ENCODE measurements at regions not wholly inside any gene's neighbourhood (a gene's known extent, or its start where the extent isn't known, plus 50 kb on each side); places are given as distances from the start of the nearest gene placed in this dataset.

DNA sequence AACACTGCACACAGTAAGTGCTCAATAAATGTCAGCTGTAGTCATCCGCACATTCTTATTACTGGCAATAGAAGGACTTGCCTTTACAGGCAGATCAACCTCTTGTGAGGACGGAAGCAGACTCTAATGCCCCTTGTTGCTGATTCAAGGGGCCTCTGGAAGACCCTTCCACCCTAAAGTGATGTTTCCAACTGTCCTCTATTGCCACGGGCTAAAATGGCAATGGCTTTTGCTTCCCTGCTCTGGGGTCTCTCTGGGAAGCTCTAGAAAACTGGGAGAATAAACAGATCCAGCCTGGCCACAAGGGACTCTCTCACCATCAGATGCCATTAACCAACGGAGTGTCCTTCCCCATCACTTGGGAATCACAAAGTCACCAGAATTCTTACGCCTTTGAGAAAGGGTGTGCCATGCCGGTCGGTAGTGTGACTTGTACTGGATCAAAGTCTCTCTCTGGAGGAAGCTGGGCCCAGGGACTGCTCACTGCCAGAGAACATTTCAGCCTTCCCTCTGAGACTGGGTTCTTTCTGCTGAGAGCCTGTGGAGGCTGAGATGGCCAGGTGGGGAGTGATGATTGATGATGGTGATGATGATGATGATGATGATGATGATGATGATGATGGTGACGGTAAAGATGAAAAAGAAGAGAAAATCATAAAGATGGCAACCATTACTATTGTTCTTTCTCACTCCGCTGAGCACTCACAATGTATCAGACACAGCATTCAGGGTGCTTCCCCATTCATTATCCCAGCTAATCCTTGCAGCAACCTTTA lies 146.8 kb downstream of the CYLD start:
- Histone ChIP-seq H3K4me3 (ENCODE audit: low read length) (no peak overlapping the region), H3K9me3 (ENCODE audit: control insufficient read depth in 1 of 2, insufficient read depth in 1 of 2, low read length in 2 of 2) (no peaks in the 10 kb centered on the region), H3K4me1 (ENCODE audit: insufficient read depth, low read length) (no peaks in the 10 kb centered on the region), H3K36me3 (ENCODE audit: insufficient read depth, low read length) (no peaks in the 10 kb centered on the region), H3K27ac (ENCODE audit: low read depth in 1 of 2, low read length in 2 of 2) (no peak overlapping the region), H3K27me3 (ENCODE audit: control insufficient read depth in 1 of 2, insufficient read depth in 2 of 2, low read length in 2 of 2) (peaks cover 0 to 9% of the 10 kb centered on the region in 2 experiments)
- intact Hi-C loops (cut with DNase I, micrococcal nuclease) = no loop called here
- ATAC-seq (ENCODE audit: poor library complexity) (no peak), DNase-seq (no peak)
- H3K9me3 Mint-ChIP-seq = no peaks in the 10 kb centered on the region
- TF ChIP-seq, protein P1, sequence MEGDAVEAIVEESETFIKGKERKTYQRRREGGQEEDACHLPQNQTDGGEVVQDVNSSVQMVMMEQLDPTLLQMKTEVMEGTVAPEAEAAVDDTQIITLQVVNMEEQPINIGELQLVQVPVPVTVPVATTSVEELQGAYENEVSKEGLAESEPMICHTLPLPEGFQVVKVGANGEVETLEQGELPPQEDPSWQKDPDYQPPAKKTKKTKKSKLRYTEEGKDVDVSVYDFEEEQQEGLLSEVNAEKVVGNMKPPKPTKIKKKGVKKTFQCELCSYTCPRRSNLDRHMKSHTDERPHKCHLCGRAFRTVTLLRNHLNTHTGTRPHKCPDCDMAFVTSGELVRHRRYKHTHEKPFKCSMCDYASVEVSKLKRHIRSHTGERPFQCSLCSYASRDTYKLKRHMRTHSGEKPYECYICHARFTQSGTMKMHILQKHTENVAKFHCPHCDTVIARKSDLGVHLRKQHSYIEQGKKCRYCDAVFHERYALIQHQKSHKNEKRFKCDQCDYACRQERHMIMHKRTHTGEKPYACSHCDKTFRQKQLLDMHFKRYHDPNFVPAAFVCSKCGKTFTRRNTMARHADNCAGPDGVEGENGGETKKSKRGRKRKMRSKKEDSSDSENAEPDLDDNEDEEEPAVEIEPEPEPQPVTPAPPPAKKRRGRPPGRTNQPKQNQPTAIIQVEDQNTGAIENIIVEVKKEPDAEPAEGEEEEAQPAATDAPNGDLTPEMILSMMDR (IDR thresholded peaks at IDR 0.05) = no peak
- POLR2A ChIA-PET = no interaction called here
- CTCF ChIA-PET = no interaction called here
- no peak overlapping the region for H3K27ac Mint-ChIP-seq
- H3K4me1 Mint-ChIP-seq (ENCODE audit: low read depth) = no peaks in the 10 kb centered on the region
- no peak overlapping the region for H3K4me3 Mint-ChIP-seq
- no peaks in the 10 kb centered on the region for H3K36me3 Mint-ChIP-seq (ENCODE audit: low read depth)
- peaks cover 66% of the 10 kb centered on the region for H3K27me3 Mint-ChIP-seq

GRCh38 chr16:50887500-50888298 lies 145.8 kb downstream of the CYLD start:
- ChIA-PET POLR2A (no interaction called here), CTCF (no interaction called here)
- DNase-seq (no peak), ATAC-seq (ENCODE audit: poor library complexity) (no peak)
- H3K4me3 ChIP-seq (ENCODE audit: low read length) = no peak overlapping the region
- H3K27ac ChIP-seq (ENCODE audit: low read depth in 1 of 2, low read length in 2 of 2) = no peak overlapping the region
- peaks cover 64% of the 10 kb centered on the region for H3K27me3 Mint-ChIP-seq
- H3K9me3 Mint-ChIP-seq = no peaks in the 10 kb centered on the region
- H3K4me1 ChIP-seq (ENCODE audit: insufficient read depth, low read length) = no peaks in the 10 kb centered on the region
- no peaks in the 10 kb centered on the region for H3K9me3 ChIP-seq (ENCODE audit: control insufficient read depth in 1 of 2, insufficient read depth in 1 of 2, low read length in 2 of 2)
- H3K36me3 Mint-ChIP-seq (ENCODE audit: low read depth) = no peaks in the 10 kb centered on the region
- peaks cover 0 to 8% of the 10 kb centered on the region in 2 experiments for H3K27me3 ChIP-seq (ENCODE audit: control insufficient read depth in 1 of 2, insufficient read depth in 2 of 2, low read length in 2 of 2)
- no peak overlapping the region for H3K4me3 Mint-ChIP-seq
- TF ChIP-seq, protein P1 (IDR thresholded peaks at IDR 0.05) = no peak
- H3K27ac Mint-ChIP-seq = no peak overlapping the region
- intact Hi-C loops (cut with DNase I, micrococcal nuclease) = no loop called here
- no peaks in the 10 kb centered on the region for H3K36me3 ChIP-seq (ENCODE audit: insufficient read depth, low read length)
- no peaks in the 10 kb centered on the region for H3K4me1 Mint-ChIP-seq (ENCODE audit: low read depth)

GRCh38 chr16:50884066-50884860 lies 142.4 kb downstream of the CYLD start:
- peaks cover 58% of the 10 kb centered on the region for H3K27me3 Mint-ChIP-seq
- no peak overlapping the region for H3K27ac Mint-ChIP-seq
- intact Hi-C loops (cut with DNase I, micrococcal nuclease) = no loop called here
- Histone ChIP-seq H3K9me3 (ENCODE audit: control insufficient read depth in 1 of 2, insufficient read depth in 1 of 2, low read length in 2 of 2) (no peaks in the 10 kb centered on the region), H3K4me3 (ENCODE audit: low read length) (no peak overlapping the region), H3K27ac (ENCODE audit: low read depth in 1 of 2, low read length in 2 of 2) (no peak overlapping the region), H3K36me3 (ENCODE audit: insufficient read depth, low read length) (no peaks in the 10 kb centered on the region), H3K4me1 (ENCODE audit: insufficient read depth, low read length) (no peaks in the 10 kb centered on the region), H3K27me3 (ENCODE audit: control insufficient read depth in 1 of 2, insufficient read depth in 2 of 2, low read length in 2 of 2) (peaks cover 7 to 17% of the 10 kb centered on the region in 2 experiments)
- H3K36me3 Mint-ChIP-seq (ENCODE audit: low read depth) = no peaks in the 10 kb centered on the region
- ChIA-PET POLR2A (no interaction called here), CTCF (no interaction called here)
- H3K4me3 Mint-ChIP-seq = no peak overlapping the region
- no peaks in the 10 kb centered on the region for H3K4me1 Mint-ChIP-seq (ENCODE audit: low read depth)
- ATAC-seq (ENCODE audit: poor library complexity) (no peak), DNase-seq (peak in 8 of 14 experiments; percentile 6 to 41 (median 18))
- H3K9me3 Mint-ChIP-seq = no peaks in the 10 kb centered on the region
- TF ChIP-seq, protein P1 (IDR thresholded peaks at IDR 0.05) = peak; percentile 40
